DND-41 (cell line): ENCODE measurements at regions not wholly inside any gene's neighbourhood (a gene's known extent, or its start where the extent isn't known, plus 50 kb on each side); places are given as distances from the start of the nearest gene placed in this dataset.

ENCODE experiments used
- CTCF ChIP-seq: IDR thresholded peaks from 2 replicates; pipeline ENCODE4 v1.5.1; 2012; ENCODE audit warnings: borderline replicate concordance, low read length, moderate library complexity, mild to moderate bottlenecking; ENCODE audit not compliant: poor library complexity, severe bottlenecking; ENCODE audit errors: extremely low read depth
- EZH2 ChIP-seq: IDR thresholded peaks from 3 replicates; pipeline ENCODE4 v1.6.1; 2012; ENCODE audit warnings: borderline replicate concordance, low read depth, mild to moderate bottlenecking, moderate library complexity, low read length, inconsistent platforms; ENCODE audit not compliant: severe bottlenecking

GRCh38 chr5:20370061-20370460 lies 382.1 kb upstream of the CDH18 start:
- TF ChIP-seq CTCF = no peak
- TF ChIP-seq EZH2 = no peak
